Endothelial cell of umbilical vein (primary cell): ENCODE measurements at regions not wholly inside any gene's neighbourhood (a gene's known extent, or its start where the extent isn't known, plus 50 kb on each side); places are given as distances from the start of the nearest gene placed in this dataset.

ENCODE experiments used
- EZH2 ChIP-seq: IDR thresholded peaks from 2 replicates; pipeline ENCODE4 v1.6.1; 2012; ENCODE audit warnings: borderline replicate concordance, low read depth, mild to moderate bottlenecking, moderate library complexity, low read length, inconsistent platforms; ENCODE audit not compliant: severe bottlenecking
- TF ChIP-seq, protein P1 (sequence below), 2 donors: IDR thresholded peaks; 1 replicate in 1 of 2; 2 replicates in 1 of 2; pipeline ENCODE4 v1.5.1; 2011; ENCODE audit warnings: low read length in 2 of 2, mild to moderate bottlenecking in 2 of 2, moderate library complexity in 2 of 2, control low read depth in 1 of 2, inconsistent platforms in 1 of 2, low read depth in 1 of 2; ENCODE audit not compliant: insufficient read depth in 1 of 2; ENCODE audit errors: extremely low read depth in 1 of 2

- TF ChIP-seq, protein P1, sequence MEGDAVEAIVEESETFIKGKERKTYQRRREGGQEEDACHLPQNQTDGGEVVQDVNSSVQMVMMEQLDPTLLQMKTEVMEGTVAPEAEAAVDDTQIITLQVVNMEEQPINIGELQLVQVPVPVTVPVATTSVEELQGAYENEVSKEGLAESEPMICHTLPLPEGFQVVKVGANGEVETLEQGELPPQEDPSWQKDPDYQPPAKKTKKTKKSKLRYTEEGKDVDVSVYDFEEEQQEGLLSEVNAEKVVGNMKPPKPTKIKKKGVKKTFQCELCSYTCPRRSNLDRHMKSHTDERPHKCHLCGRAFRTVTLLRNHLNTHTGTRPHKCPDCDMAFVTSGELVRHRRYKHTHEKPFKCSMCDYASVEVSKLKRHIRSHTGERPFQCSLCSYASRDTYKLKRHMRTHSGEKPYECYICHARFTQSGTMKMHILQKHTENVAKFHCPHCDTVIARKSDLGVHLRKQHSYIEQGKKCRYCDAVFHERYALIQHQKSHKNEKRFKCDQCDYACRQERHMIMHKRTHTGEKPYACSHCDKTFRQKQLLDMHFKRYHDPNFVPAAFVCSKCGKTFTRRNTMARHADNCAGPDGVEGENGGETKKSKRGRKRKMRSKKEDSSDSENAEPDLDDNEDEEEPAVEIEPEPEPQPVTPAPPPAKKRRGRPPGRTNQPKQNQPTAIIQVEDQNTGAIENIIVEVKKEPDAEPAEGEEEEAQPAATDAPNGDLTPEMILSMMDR (IDR thresholded peaks at IDR 0.05; ENCODE audit: extremely low read depth in 1 of 2, insufficient read depth in 1 of 2, low read depth in 1 of 2, low read length in 2 of 2), result no peak
- no peak for TF ChIP-seq EZH2
Measured at GRCh38 chr7:41401833-41402232, 301.1 kb downstream of the INHBA start.
